ENCODE measurements at regions not wholly inside any gene's neighbourhood (a gene's known extent, or its start where the extent isn't known, plus 50 kb on each side); places are given as distances from the start of the nearest gene placed in this dataset.
"Not testable (repeated sequence)": the region's sequence is repeated elsewhere in the genome, so short reads cannot be mapped to it uniquely, and the experiment has no call there.

DNA sequence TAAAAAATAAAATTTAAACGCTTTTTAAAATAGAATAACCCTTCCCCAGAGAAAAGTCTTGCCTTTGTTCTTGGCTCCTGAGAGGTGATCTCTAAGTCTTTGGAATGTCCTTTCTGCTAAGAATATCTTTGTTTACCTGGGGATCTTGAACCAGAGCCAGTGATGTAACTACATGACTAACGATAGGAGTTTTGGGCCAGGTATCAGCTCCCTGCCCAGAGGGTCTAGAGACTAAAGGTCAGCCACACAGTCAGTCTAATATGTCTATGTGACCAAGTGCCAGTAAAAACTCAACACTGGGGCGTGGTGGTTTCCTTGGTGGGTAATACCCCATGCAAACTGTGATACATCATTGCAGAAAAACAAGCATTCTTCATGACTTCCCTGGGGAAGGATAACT lies 1351.9 kb upstream of the C9orf72 start:
- no peak for DNase-seq (ENCODE audit: low read depth)

- DNase-seq (ENCODE audit: low read depth) = no peak
Observed at GRCh38 chr9:28926306-28926705, 1353.0 kb upstream of the C9orf72 start.

DNA sequence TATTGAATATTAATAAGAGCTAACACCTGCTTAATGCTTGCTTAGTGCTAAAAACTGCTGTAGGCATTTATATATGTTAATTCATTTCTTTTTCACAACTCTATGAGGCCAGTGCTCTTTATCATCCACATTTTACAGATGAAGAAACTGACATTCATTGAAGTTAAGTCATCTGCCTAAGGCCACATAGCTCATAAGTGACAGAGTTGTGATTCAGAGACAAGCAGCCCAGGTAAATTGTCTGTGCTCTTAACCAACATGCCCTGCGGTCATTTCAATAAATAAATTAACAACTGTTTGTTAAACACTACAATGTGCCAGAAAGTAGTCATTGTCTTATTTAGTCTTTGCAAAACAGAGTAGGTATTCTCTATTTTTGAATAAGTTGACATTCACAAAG lies 1354.4 kb upstream of the C9orf72 start:
- no peak for DNase-seq (ENCODE audit: low read depth)

- DNase-seq (ENCODE audit: low read depth) = no peak
Observed at GRCh38 chr9:28929433-28929832, 1356.2 kb upstream of the C9orf72 start.

- no peak for DNase-seq (ENCODE audit: low read depth)
Observed at GRCh38 chr9:28930766-28931165, 1357.5 kb upstream of the C9orf72 start.

DNA sequence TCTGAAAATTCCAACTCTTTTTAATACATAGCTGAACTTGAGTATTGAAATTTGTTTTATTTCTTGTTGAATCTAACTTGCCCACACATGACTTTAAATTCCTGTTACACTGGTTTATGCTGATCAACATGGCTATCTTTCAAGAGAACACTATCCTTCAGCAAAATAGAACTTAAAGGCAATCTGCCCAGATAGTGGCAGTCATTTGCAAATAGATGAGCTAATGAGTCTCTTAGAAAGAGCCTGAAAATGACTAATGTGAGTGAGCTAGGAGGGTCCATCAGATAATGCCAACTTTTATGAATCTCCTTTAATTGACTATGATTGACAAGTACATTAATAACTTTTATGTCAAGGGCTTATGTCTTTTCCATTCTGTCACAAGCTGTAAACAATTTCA lies 1360.8 kb upstream of the C9orf72 start:
- DNase-seq (ENCODE audit: low read depth) = no peak

DNA sequence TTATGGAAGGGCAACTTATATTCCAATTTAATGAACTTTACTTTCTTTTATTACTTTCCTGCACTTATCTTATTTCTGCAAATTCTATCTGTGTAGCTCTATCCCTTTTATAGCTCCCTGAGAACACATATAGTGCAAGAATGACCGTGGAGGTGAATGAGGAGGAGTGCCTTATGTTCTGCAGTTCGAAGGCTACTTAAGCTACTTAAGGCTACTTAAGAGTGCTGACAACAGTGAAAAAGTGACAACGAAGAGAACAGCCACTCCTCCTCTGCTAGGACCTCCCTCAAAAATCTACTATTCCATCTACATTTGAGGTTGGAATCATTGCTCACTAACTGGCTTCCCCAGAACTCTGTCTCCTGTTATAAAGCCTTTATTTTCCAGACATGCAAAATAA lies 1365.7 kb upstream of the C9orf72 start:
- no peak for DNase-seq (ENCODE audit: low read depth)

DNA sequence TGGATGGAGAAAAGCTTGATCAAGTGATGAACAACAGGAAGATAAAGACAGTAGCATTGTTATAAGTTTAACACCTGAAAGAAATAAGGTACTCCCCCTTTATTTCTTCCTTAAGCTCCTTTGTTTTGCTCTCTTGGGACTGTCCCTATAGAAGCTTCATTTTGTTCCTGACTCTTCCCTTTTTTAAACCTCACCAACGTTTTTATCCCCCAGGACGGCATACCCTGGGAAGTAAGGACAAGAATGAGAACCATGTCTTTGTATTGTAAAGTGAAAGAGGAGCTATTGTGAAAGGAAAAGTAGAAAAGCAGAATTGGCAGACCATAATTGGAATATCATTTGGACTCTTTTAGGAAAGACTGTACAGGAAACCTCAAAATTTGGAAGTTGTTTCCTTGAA lies 1368.6 kb upstream of the C9orf72 start:
- no peak for DNase-seq (ENCODE audit: low read depth)

GRCh38 chr9:28942941-28943340 lies 1369.7 kb upstream of the C9orf72 start:
- no peak for DNase-seq (ENCODE audit: low read depth)

DNA sequence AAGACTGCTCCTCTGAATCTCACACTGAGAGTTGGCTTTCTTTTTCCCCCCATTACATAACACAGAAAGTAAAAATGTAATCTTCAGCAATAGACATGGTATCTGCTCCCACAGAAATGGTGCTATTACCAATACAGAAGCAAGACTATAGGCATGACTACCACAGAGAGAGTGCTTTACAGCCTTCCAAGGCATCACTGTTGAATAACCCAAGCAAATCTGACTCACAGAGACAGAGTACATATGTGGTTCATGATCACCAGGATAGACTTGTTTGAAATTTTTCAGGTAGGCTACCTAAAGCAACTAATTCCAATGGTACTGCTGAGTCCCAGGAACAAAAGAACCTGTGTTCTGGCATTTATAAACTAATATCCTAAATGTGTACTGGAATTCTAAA lies 1373.4 kb upstream of the C9orf72 start:
- DNase-seq (ENCODE audit: low read depth) = no peak

DNA sequence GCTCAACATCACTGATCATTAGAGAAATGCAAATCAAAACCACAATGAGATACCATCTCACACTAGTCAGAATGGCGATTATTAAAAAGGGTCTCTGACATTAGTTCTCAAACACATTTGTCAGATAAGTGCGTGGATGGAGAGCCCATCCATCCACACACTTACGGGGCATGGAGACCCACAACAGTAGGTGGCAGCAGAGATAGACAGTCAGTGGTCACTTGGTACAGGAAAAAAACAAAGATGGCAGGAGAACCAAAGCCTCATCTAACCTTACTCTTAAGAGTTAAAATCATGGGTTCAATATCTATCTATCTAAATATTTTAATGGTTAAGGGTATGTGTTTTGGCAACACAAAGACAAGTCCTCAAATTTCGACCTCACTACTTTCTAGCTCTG lies 1378.7 kb upstream of the C9orf72 start:
- DNase-seq (ENCODE audit: low read depth) = no peak

DNA sequence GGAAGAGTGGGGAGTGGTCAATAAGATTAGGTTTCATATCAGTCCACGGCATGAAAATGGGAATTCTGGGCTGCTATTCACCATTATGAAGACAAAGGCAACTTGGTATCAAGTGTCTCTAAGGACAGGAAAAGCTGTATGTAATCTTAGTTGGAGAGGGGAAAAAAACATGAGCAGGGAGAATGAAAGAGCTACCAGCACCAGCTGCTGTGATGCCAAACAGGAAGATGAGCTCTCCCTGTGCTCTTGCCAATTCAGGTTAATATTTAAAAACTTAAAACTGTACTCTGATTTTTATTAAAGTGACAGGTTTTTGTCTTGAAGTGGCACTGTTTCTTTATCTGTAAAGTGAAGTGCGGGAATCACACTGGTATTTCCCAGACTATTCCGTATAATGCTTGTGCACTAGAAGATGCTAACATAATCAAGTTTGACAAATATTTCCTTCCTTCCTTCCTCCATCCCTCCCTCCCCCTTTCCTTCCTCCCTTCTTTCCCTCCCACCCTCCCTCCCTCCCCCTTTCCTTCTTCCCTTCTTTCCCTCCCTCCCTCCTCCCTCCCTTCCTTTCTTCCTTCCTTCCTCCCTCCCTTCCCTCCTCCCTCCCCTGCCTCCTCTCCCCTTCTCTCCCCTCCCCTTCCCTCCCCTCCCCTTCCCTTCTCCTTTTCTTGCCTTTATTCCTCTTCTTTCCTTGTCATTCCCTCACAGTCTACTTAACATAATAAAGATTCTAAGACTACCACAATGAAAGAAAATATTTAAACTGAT lies 1383.0 kb upstream of the C9orf72 start:
- DNase-seq (ENCODE audit: low read depth) = no peak

- no peak for DNase-seq (ENCODE audit: low read depth)
Observed at GRCh38 chr9:28960602-28961001, 1387.3 kb upstream of the C9orf72 start.

DNA sequence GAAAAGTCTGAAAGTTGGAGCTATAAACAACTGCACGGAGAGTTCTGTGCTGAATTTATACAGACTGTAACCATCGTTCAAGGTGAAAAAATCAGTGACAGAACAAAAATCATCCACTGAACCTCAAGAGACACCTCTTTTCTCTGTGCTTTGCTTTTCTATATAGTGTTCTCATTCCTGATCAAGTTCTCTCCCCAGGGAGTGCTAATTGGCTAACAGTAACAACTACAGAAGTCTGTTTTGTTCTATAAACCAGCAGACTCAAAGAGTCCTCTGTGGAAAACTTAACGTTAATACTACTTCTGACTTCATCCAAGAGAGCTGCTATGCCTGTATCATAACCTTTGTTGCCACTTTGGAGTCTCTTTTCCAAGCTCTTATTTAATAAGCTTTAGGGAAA lies 1388.3 kb upstream of the C9orf72 start:
- DNase-seq (ENCODE audit: low read depth) = no peak

DNA sequence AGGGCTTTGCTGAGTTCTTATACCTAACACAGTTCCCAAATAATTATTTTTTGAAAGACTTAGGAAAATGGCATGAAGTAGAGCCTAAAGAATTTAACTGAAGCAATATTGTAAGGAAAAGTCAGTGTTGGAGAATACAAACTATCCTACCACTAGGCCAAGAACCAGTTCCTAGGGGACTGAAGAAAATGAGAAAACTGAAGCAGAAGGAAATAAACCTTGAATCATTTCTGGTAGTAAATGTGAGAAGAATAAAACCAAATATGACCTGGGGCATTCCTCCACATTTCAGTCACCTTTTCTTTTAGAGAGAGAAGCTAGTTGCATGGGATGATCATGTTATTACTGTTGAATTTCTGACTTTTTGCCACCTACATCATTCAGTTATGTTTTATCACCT lies 1393.9 kb upstream of the C9orf72 start:
- no peak for DNase-seq (ENCODE audit: low read depth)

- no peak for DNase-seq (ENCODE audit: low read depth)
Observed at GRCh38 chr9:28970241-28970654, 1397.0 kb upstream of the C9orf72 start.

DNA sequence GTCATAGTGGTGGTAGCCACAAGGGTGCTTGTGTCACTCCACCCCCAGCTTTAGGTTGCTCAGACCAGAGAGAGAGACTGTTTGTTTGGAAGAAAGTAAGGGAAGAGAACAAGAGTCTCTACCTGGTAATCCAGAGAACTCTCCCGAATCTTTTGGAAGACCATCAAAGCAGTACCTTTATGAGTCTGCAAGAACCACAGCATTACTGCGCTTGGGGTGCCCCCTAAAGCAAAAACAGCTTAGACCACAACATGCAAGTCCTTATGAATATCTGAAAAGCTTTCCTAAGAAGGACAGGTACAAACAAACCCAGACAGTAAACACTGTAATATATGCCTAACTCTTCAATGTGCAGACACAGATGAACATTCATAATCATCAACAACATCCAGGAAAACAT lies 1398.6 kb upstream of the C9orf72 start:
- no peak for DNase-seq (ENCODE audit: low read depth)

GRCh38 chr9:28976250-28976649 lies 1403.0 kb upstream of the C9orf72 start:
- DNase-seq (ENCODE audit: low read depth) = no peak

DNA sequence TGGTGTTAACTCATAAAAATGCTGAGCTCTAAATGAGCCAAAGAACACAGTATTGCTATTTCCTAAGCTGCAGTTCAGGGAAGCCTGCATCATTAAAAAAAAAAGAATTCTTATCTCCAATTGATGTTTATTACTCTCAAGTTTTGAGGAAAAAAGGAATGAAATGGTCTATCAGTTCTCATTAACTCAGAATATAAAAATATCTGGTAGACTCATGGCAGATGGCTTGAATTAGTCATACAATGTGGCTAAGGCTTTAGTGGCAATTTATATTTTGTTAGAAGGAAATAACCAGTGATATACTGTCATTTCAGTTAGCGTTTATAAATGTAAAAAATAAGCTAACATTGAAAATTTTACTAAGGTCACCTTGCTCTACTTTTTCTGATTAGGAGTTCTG lies 1403.4 kb upstream of the C9orf72 start:
- no peak for DNase-seq (ENCODE audit: low read depth)

DNA sequence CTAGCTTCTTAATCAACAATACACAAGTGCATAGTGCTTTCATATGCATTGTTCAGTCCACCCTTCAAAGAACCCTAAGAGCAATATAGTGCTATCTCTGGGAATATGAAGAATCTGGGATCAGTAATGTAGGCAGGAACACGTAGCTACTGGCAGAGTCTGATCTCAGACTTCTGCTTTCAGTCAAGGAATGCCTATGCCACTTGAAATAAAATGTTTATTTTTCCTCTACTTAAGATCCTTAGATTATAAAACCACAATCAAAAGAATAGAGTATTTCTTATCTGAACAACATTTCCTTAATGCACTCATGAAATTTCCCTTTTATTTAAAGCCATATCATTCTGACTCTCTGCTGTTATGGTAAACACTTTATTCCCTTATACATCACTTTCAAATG lies 1407.8 kb upstream of the C9orf72 start:
- no peak for DNase-seq (ENCODE audit: low read depth)

- no peak for DNase-seq (ENCODE audit: low read depth)
Observed at GRCh38 chr9:28981711-28982110, 1408.4 kb upstream of the C9orf72 start.

- DNase-seq (ENCODE audit: low read depth) = no peak
Observed at GRCh38 chr9:28984016-28984415, 1410.7 kb upstream of the C9orf72 start.

DNA sequence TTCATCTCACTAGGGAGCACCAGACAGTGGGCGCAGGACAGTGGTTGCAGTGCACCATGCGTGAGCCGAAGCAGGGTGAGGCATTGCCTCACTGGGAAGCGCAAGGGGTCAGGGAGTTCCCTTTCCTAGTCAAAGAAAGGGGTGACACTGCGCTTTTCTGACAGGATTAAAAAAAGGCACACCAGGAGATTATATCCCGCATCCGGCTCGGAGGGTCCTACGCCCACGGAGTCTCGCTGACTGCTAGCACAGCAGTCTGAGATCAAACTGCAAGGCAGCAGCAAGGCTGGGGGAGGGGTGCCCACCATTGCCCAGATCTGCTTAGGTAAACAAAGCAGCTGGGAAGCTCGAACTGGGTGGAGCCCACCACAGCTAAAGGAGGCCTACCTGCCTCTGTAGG lies 1416.7 kb upstream of the C9orf72 start:
- not testable (repeated sequence) for DNase-seq (ENCODE audit: low read depth)

GRCh38 chr9:28999057-28999456 lies 1425.8 kb upstream of the C9orf72 start:
- DNase-seq (ENCODE audit: low read depth) = no peak

GRCh38 chr9:28999806-29000205 lies 1426.5 kb upstream of the C9orf72 start:
- no peak for DNase-seq (ENCODE audit: low read depth)
